Gastrocnemius medialis (tissue), 4 donors: ENCODE measurements at regions not wholly inside any gene's neighbourhood (a gene's known extent, or its start where the extent isn't known, plus 50 kb on each side); places are given as distances from the start of the nearest gene placed in this dataset.
A peak's percentile ranks its signal among the peaks of the same experiment; 100 is the strongest.

ENCODE experiments used
- ATAC-seq, 2 donors: fragments of 150-250 bp; one replicate each; pipeline ENCODE4 v1.9.1; 2016
- DNase-seq, 2 donors: peaks; one replicate each; pipeline ENCODE4 v3.0.0-alpha.2; 2019
- H3K27ac ChIP-seq, 4 donors: fragments of 200-600 bp; sonication (generic); 1 replicate in 1 of 4; 2 replicates in 3 of 4; pipeline ENCODE4 v1.5.1; 2016 to 2018; ENCODE audit warnings: mild to moderate bottlenecking in 2 of 4, moderate library complexity in 1 of 4
- H3K27me3 ChIP-seq, 3 donors: fragments of 200-600 bp; sonication (generic) in 2 of 3; 1 replicate in 1 of 3; 2 replicates in 2 of 3; pipeline versions ENCODE4 v1.5.1 to v1.6.0; 2016 to 2019; ENCODE audit warnings: mild to moderate bottlenecking in 1 of 3, moderate library complexity in 1 of 3
- H3K36me3 ChIP-seq, 2 donors: fragments of 200-600 bp; sonication (generic) in 1 of 2; one replicate each; pipeline ENCODE4 v1.5.1; 2017 to 2018
- H3K4me1 ChIP-seq, 2 donors: fragments of 200-600 bp; sonication (generic) in 1 of 2; one replicate each; pipeline ENCODE4 v1.5.1; 2016 to 2017; ENCODE audit warnings: mild to moderate bottlenecking in 2 of 2
- H3K4me3 ChIP-seq, 4 donors: fragments of 200-600 bp; sonication (generic) in 3 of 4; 1 replicate in 1 of 4; 2 replicates in 3 of 4; pipeline ENCODE4 v1.5.1; 2016 to 2019; ENCODE audit warnings: mild to moderate bottlenecking in 2 of 4
- H3K9me3 ChIP-seq, 3 donors: fragments of 200-600 bp; sonication (generic) in 2 of 3; 1 replicate in 1 of 3; 2 replicates in 2 of 3; pipeline ENCODE4 v1.5.1; 2016 to 2019
- CTCF ChIP-seq, 5 experiments: fragments of 450-650 bp in 3 of 5; fragments of 200-600 bp in 2 of 5; sonication (generic) in 2 of 5; IDR thresholded peaks in 4 of 5; conservative IDR thresholded peaks in 1 of 5; 1 replicate in 4 of 5; 2 replicates in 1 of 5; pipeline ENCODE4 v1.5.1; 2016 to 2019; ENCODE audit warnings: antibody characterized with exemption in 5 of 5, mild to moderate bottlenecking in 3 of 5, moderate library complexity in 3 of 5
- POLR2A ChIP-seq, 2 donors: fragments of 450-650 bp; IDR thresholded peaks; one replicate each; pipeline ENCODE4 v1.6.1; 2017; ENCODE audit warnings: antibody characterized with exemption in 2 of 2, mild to moderate bottlenecking in 2 of 2, moderate library complexity in 2 of 2
- in situ Hi-C, 4 donors: fragments of 200-750 bp; cut with MboI; loops; one replicate each; pipeline versions ENCODE4 v1.15.0 to v1.8.0; 2017; ENCODE audit warnings: low sequenced_read_pairs in 4 of 4
- intact Hi-C: fragments of 100-400 bp; cut with DNase I; formaldehyde crosslinking; loops from one replicate; pipeline ENCODE4 v1.15.1; 2023; ENCODE audit warnings: low total_unique reads

GRCh38 chr17:71173991-71174390 is 946.8 kb upstream of the SOX9 start:
- no peak for TF ChIP-seq CTCF (IDR thresholded peaks at IDR 0.05 in 4 of 5, conservative IDR thresholded peaks at IDR 0.05 in 1 of 5)
- no peak for TF ChIP-seq POLR2A (IDR thresholded peaks at IDR 0.05)
- Histone ChIP-seq H3K9me3 (no peaks in the 10 kb centered on the region), H3K4me3 (no peak overlapping the region), H3K36me3 (no peaks in the 10 kb centered on the region), H3K27ac (no peak overlapping the region), H3K27me3 (no peaks in the 10 kb centered on the region), H3K4me1 (no peaks in the 10 kb centered on the region)
- intact Hi-C loops (no loop called here), in situ Hi-C loops (no loop called here)
- no peak for DNase-seq
- no peak for ATAC-seq

GRCh38 chr17:71176331-71176730 is 944.5 kb upstream of the SOX9 start:
- Histone ChIP-seq H3K9me3 (no peaks in the 10 kb centered on the region), H3K36me3 (no peaks in the 10 kb centered on the region), H3K4me3 (no peak overlapping the region), H3K27ac (no peak overlapping the region), H3K4me1 (peaks cover 3 to 5% of the 10 kb centered on the region in 2 donors), H3K27me3 (no peaks in the 10 kb centered on the region)
- intact Hi-C loops (no loop called here), in situ Hi-C loops (no loop called here)
- TF ChIP-seq CTCF (IDR thresholded peaks at IDR 0.05 in 4 of 5, conservative IDR thresholded peaks at IDR 0.05 in 1 of 5) (no peak), POLR2A (IDR thresholded peaks at IDR 0.05) (no peak)
- ATAC-seq (no peak), DNase-seq (no peak)

GRCh38 chr17:71176928-71177443 is 943.8 kb upstream of the SOX9 start:
- no peak for DNase-seq
- intact Hi-C loops (no loop called here), in situ Hi-C loops (no loop called here)
- ATAC-seq = no peak
- Histone ChIP-seq H3K4me3 (no peak overlapping the region), H3K27me3 (no peaks in the 10 kb centered on the region), H3K9me3 (no peaks in the 10 kb centered on the region), H3K36me3 (no peaks in the 10 kb centered on the region), H3K4me1 (peaks cover 6 to 9% of the 10 kb centered on the region in 2 donors), H3K27ac (no peak overlapping the region)
- no peak for TF ChIP-seq CTCF (IDR thresholded peaks at IDR 0.05 in 4 of 5, conservative IDR thresholded peaks at IDR 0.05 in 1 of 5)
- TF ChIP-seq POLR2A (IDR thresholded peaks at IDR 0.05) = no peak

GRCh38 chr17:71180801-71181385 is 939.9 kb upstream of the SOX9 start:
- intact Hi-C loops = no loop called here

More at GRCh38 chr17:71180801-71181385, 939.9 kb upstream of the SOX9 start:
- no peaks in the 10 kb centered on the region for H3K27me3 ChIP-seq
- DNase-seq (no peak), ATAC-seq (no peak)
- H3K4me3 ChIP-seq = no peak overlapping the region
- TF ChIP-seq CTCF (IDR thresholded peaks at IDR 0.05 in 4 of 5, conservative IDR thresholded peaks at IDR 0.05 in 1 of 5) = no peak
- TF ChIP-seq POLR2A (IDR thresholded peaks at IDR 0.05) = no peak
- H3K4me1 ChIP-seq = peaks cover 6 to 9% of the 10 kb centered on the region in 2 donors
- H3K36me3 ChIP-seq = no peaks in the 10 kb centered on the region
- in situ Hi-C loops = no loop called here
- H3K9me3 ChIP-seq = no peaks in the 10 kb centered on the region
- peak overlapping the region in 1 of 4 donors; percentile 10 for H3K27ac ChIP-seq
